SJSA1 (cell line): ENCODE measurements at regions not wholly inside any gene's neighbourhood (a gene's known extent, or its start where the extent isn't known, plus 50 kb on each side); places are given as distances from the start of the nearest gene placed in this dataset.
"Not testable (repeated sequence)": the region's sequence is repeated elsewhere in the genome, so short reads cannot be mapped to it uniquely, and the experiment has no call there.

Experiments
- DNase-seq, 2 experiments: peaks; one replicate each; pipeline ENCODE4 v3.0.0-alpha.2; 2015 to 2020; ENCODE audit warnings: low spot score in 2 of 2, low read depth in 1 of 2
- H3K27ac ChIP-seq: fragments of 250-450 bp; sonication (Bioruptor Pico); 2 replicates; pipeline ENCODE4 v1.5.1; 2020; ENCODE audit warnings: mild to moderate bottlenecking, moderate library complexity
- H3K27me3 ChIP-seq: fragments of 250-450 bp; sonication (Bioruptor Pico); replicated peaks from 2 replicates; pipeline ENCODE4 v1.5.1; 2020; ENCODE audit warnings: mild to moderate bottlenecking, moderate library complexity
- H3K36me3 ChIP-seq: fragments of 250-450 bp; sonication (Bioruptor Pico); 2 replicates; pipeline ENCODE4 v1.5.1; 2020; ENCODE audit warnings: mild to moderate bottlenecking
- H3K4me1 ChIP-seq: fragments of 250-450 bp; sonication (Bioruptor Pico); replicated peaks from 2 replicates; pipeline ENCODE4 v1.6.1; 2021; ENCODE audit warnings: mild to moderate bottlenecking
- H3K4me3 ChIP-seq: fragments of 250-450 bp; sonication (Bioruptor Pico); 2 replicates; pipeline ENCODE4 v1.5.1; 2020; ENCODE audit warnings: mild to moderate bottlenecking
- H3K9me3 ChIP-seq: fragments of 250-450 bp; sonication (Bioruptor Pico); replicated peaks from 2 replicates; pipeline ENCODE4 v1.5.1; 2020; ENCODE audit warnings: mild to moderate bottlenecking

DNA sequence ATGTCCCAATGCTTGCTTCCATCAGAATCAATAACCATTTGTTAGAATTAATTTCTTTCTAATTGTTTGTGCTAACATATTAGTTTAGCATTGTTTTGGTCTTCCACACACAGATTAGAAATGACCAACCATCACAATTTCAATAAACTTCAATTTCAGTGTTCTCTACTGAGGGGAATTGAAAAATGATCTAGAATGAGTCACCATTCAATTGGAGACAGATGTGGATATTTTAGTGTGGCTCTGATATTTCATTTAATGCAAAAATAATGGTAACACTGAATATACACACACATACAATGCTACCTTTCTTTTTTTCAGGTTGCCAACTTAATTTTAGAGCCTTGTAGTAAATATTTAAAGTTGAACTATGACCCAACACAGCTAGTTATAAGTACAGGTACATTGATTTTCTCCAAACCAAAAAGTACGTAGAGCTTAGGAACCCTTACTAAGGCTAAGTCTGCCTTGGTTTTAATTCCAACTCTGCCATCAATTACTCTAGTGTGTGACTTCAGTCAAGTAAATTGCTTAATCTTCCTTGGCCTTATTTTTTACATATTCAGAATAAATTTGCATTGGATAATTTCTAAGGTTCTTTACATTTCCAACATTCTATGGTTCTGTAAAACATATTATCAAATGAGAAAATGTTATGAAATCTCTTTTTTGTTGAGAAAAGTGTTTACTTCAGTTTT, 143.9 kb downstream of the DMRTA1 start:
- no peak for DNase-seq
- Histone ChIP-seq H3K36me3 (no peaks in the 10 kb centered on the region), H3K4me3 (no peak overlapping the region), H3K27ac (no peak overlapping the region), H3K27me3 (no peaks in the 10 kb centered on the region), H3K4me1 (no peaks in the 10 kb centered on the region), H3K9me3 (no peaks in the 10 kb centered on the region)

DNA sequence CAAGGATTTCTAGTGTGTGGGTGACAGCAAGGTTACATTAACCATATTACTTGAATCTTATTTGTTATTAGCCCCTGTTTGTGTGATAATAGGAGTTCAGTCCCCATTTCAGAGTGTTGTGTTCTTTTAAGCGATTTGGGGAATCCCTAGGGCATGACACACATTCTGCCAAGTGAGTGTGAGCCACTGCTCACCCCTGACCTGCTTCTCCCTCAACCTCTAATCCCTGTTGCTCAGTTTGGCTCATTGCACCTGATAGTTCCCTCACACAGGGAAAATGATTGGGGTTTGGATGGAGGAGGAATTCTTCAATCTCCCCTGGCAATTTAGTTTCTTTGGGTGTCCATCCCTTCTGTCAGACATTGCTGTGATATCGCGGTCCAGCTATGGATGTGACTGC, 149.2 kb downstream of the DMRTA1 start:
- no peak for DNase-seq
- Histone ChIP-seq H3K9me3 (no peaks in the 10 kb centered on the region), H3K27ac (no peak overlapping the region), H3K27me3 (no peaks in the 10 kb centered on the region), H3K4me3 (no peak overlapping the region), H3K4me1 (no peaks in the 10 kb centered on the region), H3K36me3 (no peaks in the 10 kb centered on the region)

DNA sequence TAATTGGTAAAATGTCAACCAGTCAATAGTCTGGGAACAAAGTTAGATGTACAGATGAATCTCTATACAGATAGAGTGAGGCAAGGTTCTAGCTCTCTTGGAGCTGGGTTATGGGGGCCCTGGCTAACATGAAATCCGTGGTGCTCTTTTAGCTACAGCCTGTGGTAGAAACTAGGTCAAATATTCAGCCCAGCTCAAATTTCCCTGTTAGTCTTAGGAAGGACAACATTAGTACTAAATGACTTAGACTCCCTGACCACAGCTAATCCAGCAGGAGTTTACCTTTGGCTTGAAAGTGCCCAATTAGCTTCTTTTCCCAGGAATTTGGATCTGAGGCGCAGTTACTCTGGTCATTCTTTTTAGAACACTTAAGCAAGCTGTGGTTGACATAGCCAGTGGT, 170.5 kb downstream of the DMRTA1 start:
- Histone ChIP-seq H3K36me3 (no peaks in the 10 kb centered on the region), H3K4me1 (no peaks in the 10 kb centered on the region), H3K9me3 (no peaks in the 10 kb centered on the region), H3K27ac (no peak overlapping the region), H3K4me3 (no peak overlapping the region), H3K27me3 (no peaks in the 10 kb centered on the region)
- DNase-seq, result no peak

DNA sequence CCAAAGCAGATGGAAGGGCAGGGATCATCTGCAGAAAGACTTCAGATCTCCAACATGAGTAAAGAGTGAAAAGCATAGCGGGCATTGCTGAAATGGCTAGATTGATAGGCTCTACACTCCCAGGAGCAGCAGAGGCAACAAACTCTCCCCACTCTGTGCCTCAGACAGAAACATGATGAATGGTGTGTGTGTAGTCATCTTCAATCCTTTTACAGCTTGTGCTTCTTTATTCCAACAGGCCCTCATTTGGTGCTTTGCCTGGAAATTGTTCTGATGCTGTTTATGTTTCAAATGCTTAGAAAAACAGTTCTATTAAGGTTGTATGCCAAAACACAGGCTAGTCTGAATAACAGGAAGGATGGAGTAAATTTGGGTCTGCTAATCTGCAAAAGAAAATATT, 176.2 kb downstream of the DMRTA1 start:
- no peak for DNase-seq
- Histone ChIP-seq H3K9me3 (no peaks in the 10 kb centered on the region), H3K4me1 (no peaks in the 10 kb centered on the region), H3K4me3 (no peak overlapping the region), H3K27me3 (no peaks in the 10 kb centered on the region), H3K27ac (no peak overlapping the region), H3K36me3 (no peaks in the 10 kb centered on the region)

DNA sequence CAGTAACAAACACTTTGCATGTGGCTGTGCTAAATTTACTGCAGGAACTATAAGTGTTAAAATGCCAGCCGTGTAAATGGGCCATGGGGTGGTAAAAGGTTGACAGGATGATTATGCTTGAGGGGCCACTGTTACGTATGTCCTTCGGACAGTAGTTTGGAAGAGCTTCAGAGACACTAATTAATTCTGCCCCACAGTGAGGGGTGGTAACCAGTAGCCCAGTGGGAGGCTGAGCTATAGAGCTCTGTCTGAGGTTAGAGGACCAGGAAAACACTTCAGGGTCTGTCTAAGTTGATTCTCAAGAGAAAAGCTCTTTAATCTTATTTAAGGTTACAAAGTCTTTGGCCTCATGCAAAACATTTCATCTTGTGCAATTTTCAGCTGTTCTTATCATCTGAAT, 176.6 kb downstream of the DMRTA1 start:
- no peaks in the 10 kb centered on the region for H3K4me1 ChIP-seq
- no peak for DNase-seq
- no peaks in the 10 kb centered on the region for H3K9me3 ChIP-seq
- no peak overlapping the region for H3K27ac ChIP-seq
- H3K4me3 ChIP-seq, result no peak overlapping the region
- H3K27me3 ChIP-seq, result no peaks in the 10 kb centered on the region
- H3K36me3 ChIP-seq, result no peaks in the 10 kb centered on the region

DNA sequence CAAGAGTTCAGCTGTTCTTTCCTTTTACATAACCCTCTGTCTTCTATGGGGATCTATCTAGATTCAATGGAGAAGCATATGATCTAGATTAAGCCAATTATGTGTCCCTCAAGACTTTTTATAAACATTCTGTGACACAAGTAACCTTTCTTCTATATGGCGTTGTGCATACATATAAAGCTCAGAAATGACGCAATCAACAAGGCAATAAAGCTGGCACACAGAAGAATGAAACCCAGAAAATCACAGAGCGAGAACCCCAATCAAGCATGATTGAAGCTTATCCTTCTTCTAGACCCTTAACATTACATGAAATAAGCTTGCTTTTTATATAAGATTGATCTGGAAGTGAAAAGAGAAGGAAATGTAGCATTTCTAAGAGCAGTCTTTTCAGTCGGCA, 178.9 kb downstream of the DMRTA1 start:
- Histone ChIP-seq H3K9me3 (no peaks in the 10 kb centered on the region), H3K27ac (no peak overlapping the region), H3K4me1 (no peaks in the 10 kb centered on the region), H3K27me3 (no peaks in the 10 kb centered on the region), H3K36me3 (no peaks in the 10 kb centered on the region), H3K4me3 (no peak overlapping the region)
- no peak for DNase-seq

DNA sequence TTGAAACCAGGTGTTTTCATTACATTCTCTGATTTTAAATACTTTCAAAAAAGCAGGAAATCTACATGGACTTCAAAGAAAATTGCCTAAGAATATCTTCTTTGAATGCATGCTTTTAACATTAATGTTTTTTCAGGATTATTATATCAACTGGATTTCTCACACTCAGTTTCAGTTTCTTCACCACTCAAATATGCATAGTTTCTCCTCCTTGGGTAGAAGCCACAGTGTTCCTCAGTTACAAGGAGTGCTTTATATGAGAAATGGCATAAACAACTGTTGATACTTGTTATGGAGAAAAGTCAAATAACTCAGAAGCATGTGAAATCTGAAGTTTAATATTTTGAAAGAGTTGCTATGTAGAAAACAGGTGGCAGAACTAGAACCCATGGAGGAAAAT, 196.9 kb downstream of the DMRTA1 start:
- Histone ChIP-seq H3K36me3 (no peaks in the 10 kb centered on the region), H3K4me3 (no peak overlapping the region), H3K27me3 (no peaks in the 10 kb centered on the region), H3K4me1 (no peaks in the 10 kb centered on the region), H3K9me3 (no peaks in the 10 kb centered on the region), H3K27ac (no peak overlapping the region)
- DNase-seq, result no peak

DNA sequence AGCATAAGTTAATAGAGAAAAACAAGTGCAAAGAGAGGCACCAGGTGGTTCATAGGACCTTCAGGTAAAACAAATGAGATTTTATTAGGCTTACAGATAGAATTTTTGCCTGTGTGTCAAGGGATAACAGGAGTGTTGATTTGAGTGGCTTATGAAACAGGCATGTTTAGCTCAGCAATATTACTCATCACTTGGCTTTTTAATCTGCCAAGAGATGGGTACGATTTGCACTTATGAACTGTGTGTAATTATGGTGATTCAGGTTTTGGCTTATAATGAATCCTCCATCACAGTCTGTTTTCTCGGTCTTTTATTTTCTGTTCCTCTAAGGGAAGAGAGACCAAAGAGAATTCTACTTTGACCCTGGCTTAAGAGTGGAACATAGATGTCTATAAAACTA, 199.3 kb downstream of the DMRTA1 start:
- no peaks in the 10 kb centered on the region for H3K36me3 ChIP-seq

DNA sequence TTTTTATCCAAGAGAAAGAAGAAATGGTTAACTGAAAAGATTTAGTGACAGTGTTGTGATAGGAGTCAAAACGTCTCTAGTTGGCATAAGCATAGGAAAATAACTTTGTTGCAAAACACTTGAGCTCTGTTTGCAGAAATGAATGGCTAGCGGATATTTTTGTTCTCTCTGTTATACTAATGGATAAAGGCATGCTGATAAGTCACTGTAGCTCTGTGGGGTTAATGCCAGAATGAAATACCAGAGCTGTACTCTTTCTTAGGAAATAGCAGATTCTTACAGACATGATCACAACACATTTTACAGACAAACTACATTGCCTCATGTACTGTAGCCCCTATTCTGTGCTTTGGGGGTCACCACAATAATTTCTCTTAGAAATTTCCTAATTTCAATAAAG, 202.8 kb downstream of the DMRTA1 start:
- Histone ChIP-seq H3K27me3 (no peaks in the 10 kb centered on the region), H3K27ac (no peak overlapping the region)
- no peak for DNase-seq

More for the DNA sequence above, 199.3 kb downstream of the DMRTA1 start:
- Histone ChIP-seq H3K4me3 (no peak overlapping the region), H3K27ac (no peak overlapping the region), H3K9me3 (no peaks in the 10 kb centered on the region), H3K27me3 (no peaks in the 10 kb centered on the region), H3K4me1 (no peaks in the 10 kb centered on the region)
- DNase-seq, result no peak

DNA sequence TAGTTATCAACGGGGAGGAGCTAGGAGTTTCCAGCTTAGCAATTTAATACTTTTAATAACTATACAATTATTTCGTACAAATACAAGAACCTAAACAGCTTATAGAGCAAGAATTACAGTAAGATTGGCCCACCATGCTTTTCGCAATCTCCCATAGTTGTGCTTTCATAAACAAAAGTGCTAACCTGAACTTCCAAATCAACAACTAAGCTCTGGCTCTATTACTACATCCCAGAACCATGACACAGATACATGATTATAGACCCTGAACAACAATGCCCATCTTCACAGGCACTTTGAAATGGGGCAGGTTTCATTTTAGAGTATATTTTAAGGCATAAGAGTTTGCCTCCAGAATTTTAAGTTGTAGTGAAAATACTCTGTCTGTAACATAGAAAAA, 203.5 kb downstream of the DMRTA1 start:
- no peaks in the 10 kb centered on the region for H3K27me3 ChIP-seq
- H3K27ac ChIP-seq, result no peak overlapping the region
- no peak for DNase-seq
- H3K4me3 ChIP-seq, result no peak overlapping the region
- H3K9me3 ChIP-seq, result no peaks in the 10 kb centered on the region
- no peaks in the 10 kb centered on the region for H3K36me3 ChIP-seq
- H3K4me1 ChIP-seq, result no peaks in the 10 kb centered on the region

More for the DNA sequence above, 202.8 kb downstream of the DMRTA1 start:
- Histone ChIP-seq H3K4me3 (no peak overlapping the region), H3K9me3 (no peaks in the 10 kb centered on the region), H3K36me3 (no peaks in the 10 kb centered on the region), H3K4me1 (no peaks in the 10 kb centered on the region)

DNA sequence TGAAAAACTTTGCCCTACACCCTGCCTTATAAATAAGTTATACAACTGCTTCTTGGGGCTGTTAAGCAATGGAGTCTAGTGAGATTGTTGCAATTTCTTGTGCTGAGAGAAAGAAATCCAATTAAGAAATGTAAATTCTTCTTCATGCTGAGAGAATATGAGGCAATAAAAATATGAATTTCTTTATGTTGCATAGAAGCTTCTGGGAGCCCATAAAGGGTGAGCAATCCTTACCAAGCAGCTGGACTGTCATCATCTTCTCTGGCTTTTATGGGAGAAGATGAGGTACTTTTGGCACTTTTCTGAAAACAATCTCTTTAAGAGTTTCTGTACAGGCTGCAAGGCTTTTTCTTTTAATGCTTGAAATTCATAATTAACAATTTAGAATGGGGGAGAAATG, 204.3 kb downstream of the DMRTA1 start:
- no peaks in the 10 kb centered on the region for H3K9me3 ChIP-seq
- H3K27me3 ChIP-seq, result no peaks in the 10 kb centered on the region
- no peaks in the 10 kb centered on the region for H3K36me3 ChIP-seq
- no peaks in the 10 kb centered on the region for H3K4me1 ChIP-seq
- DNase-seq, result no peak
- H3K27ac ChIP-seq, result no peak overlapping the region
- H3K4me3 ChIP-seq, result no peak overlapping the region

DNA sequence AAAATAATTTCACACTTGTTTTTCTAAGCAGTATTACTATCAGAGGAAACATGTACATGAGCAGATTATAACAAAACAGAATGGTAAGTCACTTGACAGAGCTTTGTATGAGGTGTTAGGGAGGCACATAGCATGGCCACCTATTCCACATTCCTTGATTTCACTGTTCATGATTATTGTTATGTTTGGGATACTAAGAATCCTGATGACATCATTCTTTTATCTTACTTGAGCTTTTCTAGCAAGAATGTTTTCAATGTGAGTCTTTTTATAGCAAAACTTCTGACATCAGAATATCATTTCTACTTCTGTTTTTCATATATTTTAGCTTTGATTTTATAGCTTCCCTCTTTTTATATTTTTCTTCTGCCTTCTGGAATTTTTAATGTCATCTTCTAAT, 208.2 kb downstream of the DMRTA1 start:
- no peaks in the 10 kb centered on the region for H3K36me3 ChIP-seq
- no peaks in the 10 kb centered on the region for H3K27me3 ChIP-seq
- no peaks in the 10 kb centered on the region for H3K4me1 ChIP-seq
- H3K9me3 ChIP-seq, result no peaks in the 10 kb centered on the region
- no peak for DNase-seq
- H3K4me3 ChIP-seq, result no peak overlapping the region
- H3K27ac ChIP-seq, result no peak overlapping the region

DNA sequence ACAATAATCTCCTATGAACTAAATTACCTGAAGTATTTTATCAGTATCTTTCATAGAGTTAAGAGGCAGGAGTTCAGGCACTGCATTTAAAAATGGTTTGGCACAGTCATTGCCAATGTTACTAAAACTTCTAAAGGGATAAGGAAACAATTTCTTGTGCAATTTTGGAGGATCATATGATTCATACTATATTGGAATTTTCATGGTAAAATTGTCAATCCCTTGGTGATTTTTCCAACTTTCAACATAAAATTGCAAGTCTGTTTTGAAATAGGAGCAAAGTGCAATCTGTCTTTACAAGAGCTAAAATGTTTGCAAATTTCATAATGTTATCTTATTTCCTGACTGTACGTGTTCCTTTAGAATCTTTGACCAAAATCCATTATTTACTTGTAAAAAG, 211.1 kb downstream of the DMRTA1 start:
- Histone ChIP-seq H3K27ac (no peak overlapping the region), H3K4me1 (no peaks in the 10 kb centered on the region), H3K9me3 (no peaks in the 10 kb centered on the region), H3K27me3 (no peaks in the 10 kb centered on the region), H3K36me3 (no peaks in the 10 kb centered on the region), H3K4me3 (no peak overlapping the region)
- no peak for DNase-seq

DNA sequence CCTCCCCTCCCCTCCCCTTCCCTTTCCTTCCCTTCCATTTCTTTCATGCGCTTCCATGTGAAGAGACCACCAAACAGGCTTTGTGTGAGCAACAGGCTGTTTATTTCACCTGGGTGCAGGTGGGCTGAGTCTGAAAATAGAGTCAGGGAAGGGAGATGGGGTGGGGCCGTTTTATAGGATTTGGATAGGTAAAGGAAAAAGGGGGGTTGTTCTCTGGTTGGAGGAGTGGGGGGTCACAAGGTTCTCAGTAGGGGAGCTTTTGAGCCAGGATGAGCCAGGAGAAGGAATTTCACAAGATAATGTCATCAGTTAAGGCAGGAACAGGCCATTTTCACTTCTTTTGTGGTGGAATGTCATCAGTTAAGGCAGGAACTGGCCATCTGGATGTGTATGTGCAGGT, 211.9 kb downstream of the DMRTA1 start:
- not testable (repeated sequence) for H3K4me1 ChIP-seq, H3K36me3 ChIP-seq, H3K9me3 ChIP-seq, H3K27me3 ChIP-seq, H3K4me3 ChIP-seq, H3K27ac ChIP-seq, DNase-seq

DNA sequence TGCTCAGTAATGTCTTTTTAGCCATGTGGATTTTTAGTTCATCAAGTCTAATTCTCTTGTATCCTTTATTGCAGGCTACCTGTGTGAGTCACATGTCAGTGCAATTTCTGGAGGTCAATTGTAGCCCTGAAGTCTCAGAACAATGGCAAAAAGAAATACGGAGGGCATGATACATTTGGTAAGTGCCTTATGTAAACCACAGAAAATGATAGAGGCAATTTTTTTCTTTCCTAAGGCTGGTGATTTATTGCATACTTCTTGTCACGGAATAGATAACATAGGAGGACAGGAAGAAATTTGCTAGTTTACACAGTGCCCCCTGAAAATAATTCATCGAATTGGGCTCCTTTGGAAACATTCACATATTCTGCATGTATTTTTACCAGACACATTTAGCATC, 235.9 kb downstream of the DMRTA1 start:
- H3K4me3 ChIP-seq, result no peak overlapping the region
- no peak overlapping the region for H3K27ac ChIP-seq
- H3K4me1 ChIP-seq, result 0 out of 2 replicates have a peak, but pooled peaks cover 3% of the 10 kb centered on the region
- no peaks in the 10 kb centered on the region for H3K36me3 ChIP-seq
- H3K27me3 ChIP-seq, result no peaks in the 10 kb centered on the region
- no peak for DNase-seq
- no peaks in the 10 kb centered on the region for H3K9me3 ChIP-seq
